ENCODE measurements at regions not wholly inside any gene's neighbourhood (a gene's known extent, or its start where the extent isn't known, plus 50 kb on each side); places are given as distances from the start of the nearest gene placed in this dataset.

GRCh38 chr1:239322369-239322768, 64.0 kb upstream of the CHRM3 start:
- no peak for DNase-seq (ENCODE audit: low read depth)

GRCh38 chr1:239321877-239322276, 64.5 kb upstream of the CHRM3 start:
- no peak for DNase-seq (ENCODE audit: low read depth)

- DNase-seq (ENCODE audit: low read depth) = no peak
Measured at GRCh38 chr1:239317948-239318347, 68.4 kb upstream of the CHRM3 start.

GRCh38 chr1:239315631-239316217, 70.6 kb upstream of the CHRM3 start:
- DNase-seq (ENCODE audit: low read depth) = no peak

GRCh38 chr1:239311331-239311730, 75.0 kb upstream of the CHRM3 start:
- no peak for DNase-seq (ENCODE audit: low read depth)

GRCh38 chr1:239308701-239309333, 77.6 kb upstream of the CHRM3 start:
- peak; percentile 10 for DNase-seq (ENCODE audit: low read depth)

- DNase-seq (ENCODE audit: low read depth) = no peak
Measured at GRCh38 chr1:239307886-239308285, 78.5 kb upstream of the CHRM3 start.

- no peak for DNase-seq (ENCODE audit: low read depth)
Measured at GRCh38 chr1:239306426-239306825, 79.9 kb upstream of the CHRM3 start.

- DNase-seq (ENCODE audit: low read depth) = no peak
Measured at GRCh38 chr1:239303289-239303688, 83.1 kb upstream of the CHRM3 start.

GRCh38 chr1:239302696-239303095, 83.7 kb upstream of the CHRM3 start:
- DNase-seq (ENCODE audit: low read depth) = no peak

GRCh38 chr1:239301251-239301650, 85.1 kb upstream of the CHRM3 start:
- DNase-seq (ENCODE audit: low read depth) = no peak

GRCh38 chr1:239297910-239298309, 88.5 kb upstream of the CHRM3 start:
- no peak for DNase-seq (ENCODE audit: low read depth)

GRCh38 chr1:239293350-239294110, 92.8 kb upstream of the CHRM3 start:
- no peak for DNase-seq (ENCODE audit: low read depth)

GRCh38 chr1:239288820-239289554, 97.4 kb upstream of the CHRM3 start:
- DNase-seq (ENCODE audit: low read depth) = no peak

GRCh38 chr1:239287296-239287695, 99.1 kb upstream of the CHRM3 start:
- DNase-seq (ENCODE audit: low read depth) = no peak

- DNase-seq (ENCODE audit: low read depth) = no peak
Measured at GRCh38 chr1:239283216-239283615, 103.2 kb upstream of the CHRM3 start.

- DNase-seq (ENCODE audit: low read depth) = no peak
Measured at GRCh38 chr1:239282411-239282810, 104.0 kb upstream of the CHRM3 start.

GRCh38 chr1:239276051-239276450, 110.3 kb upstream of the CHRM3 start:
- DNase-seq (ENCODE audit: low read depth) = no peak

- DNase-seq (ENCODE audit: low read depth) = no peak
Measured at GRCh38 chr1:239274242-239274830, 112.0 kb upstream of the CHRM3 start.

GRCh38 chr1:239270509-239270908, 115.9 kb upstream of the CHRM3 start:
- DNase-seq (ENCODE audit: low read depth) = no peak

- DNase-seq (ENCODE audit: low read depth) = no peak
Measured at GRCh38 chr1:239269706-239270105, 116.7 kb upstream of the CHRM3 start.

GRCh38 chr1:239268941-239269340, 117.4 kb upstream of the CHRM3 start:
- no peak for DNase-seq (ENCODE audit: low read depth)
